ENCODE measurements at regions not wholly inside any gene's neighbourhood (a gene's known extent, or its start where the extent isn't known, plus 50 kb on each side); places are given as distances from the start of the nearest gene placed in this dataset.

- DNase-seq (ENCODE audit: low read depth): no peak
- H3K4me3 ChIP-seq (ENCODE audit: control insufficient read depth, low read depth, low read length): no peak overlapping the region
- TF ChIP-seq CTCF (conservative IDR thresholded peaks at IDR 0.05; ENCODE audit: control insufficient read depth, insufficient read depth, low read depth, low read length): no peak
Measured at GRCh38 chr4:132003593-132003992, 1145.5 kb upstream of the PCDH10 start.

GRCh38 chr4:132015321-132015720 is 1133.8 kb upstream of the PCDH10 start:
- TF ChIP-seq CTCF (conservative IDR thresholded peaks at IDR 0.05; ENCODE audit: control insufficient read depth, insufficient read depth, low read depth, low read length): no peak
- H3K4me3 ChIP-seq (ENCODE audit: control insufficient read depth, low read depth, low read length): no peak overlapping the region
- no peak for DNase-seq (ENCODE audit: low read depth)

GRCh38 chr4:132016703-132017350 is 1132.3 kb upstream of the PCDH10 start:
- TF ChIP-seq CTCF (conservative IDR thresholded peaks at IDR 0.05; ENCODE audit: control insufficient read depth, insufficient read depth, low read depth, low read length): no peak
- no peak overlapping the region for H3K4me3 ChIP-seq (ENCODE audit: control insufficient read depth, low read depth, low read length)
- no peak for DNase-seq (ENCODE audit: low read depth)

- TF ChIP-seq CTCF (conservative IDR thresholded peaks at IDR 0.05; ENCODE audit: control insufficient read depth, insufficient read depth, low read depth, low read length): no peak
- no peak overlapping the region for H3K4me3 ChIP-seq (ENCODE audit: control insufficient read depth, low read depth, low read length)
- DNase-seq (ENCODE audit: low read depth): no peak
Measured at GRCh38 chr4:132026166-132026565, 1122.9 kb upstream of the PCDH10 start.

GRCh38 chr4:132026816-132027215 is 1122.3 kb upstream of the PCDH10 start:
- no peak for TF ChIP-seq CTCF (conservative IDR thresholded peaks at IDR 0.05; ENCODE audit: control insufficient read depth, insufficient read depth, low read depth, low read length)
- DNase-seq (ENCODE audit: low read depth): no peak
- no peak overlapping the region for H3K4me3 ChIP-seq (ENCODE audit: control insufficient read depth, low read depth, low read length)

GRCh38 chr4:132056496-132056895 is 1092.6 kb upstream of the PCDH10 start:
- no peak for TF ChIP-seq CTCF (conservative IDR thresholded peaks at IDR 0.05; ENCODE audit: control insufficient read depth, insufficient read depth, low read depth, low read length)
- H3K4me3 ChIP-seq (ENCODE audit: control insufficient read depth, low read depth, low read length): no peak overlapping the region
- DNase-seq (ENCODE audit: low read depth): no peak

GRCh38 chr4:132059227-132059626 is 1089.9 kb upstream of the PCDH10 start:
- no peak for TF ChIP-seq CTCF (conservative IDR thresholded peaks at IDR 0.05; ENCODE audit: control insufficient read depth, insufficient read depth, low read depth, low read length)
- no peak for DNase-seq (ENCODE audit: low read depth)
- H3K4me3 ChIP-seq (ENCODE audit: control insufficient read depth, low read depth, low read length): no peak overlapping the region

All from fibroblast of mammary gland (primary cell).